H1 (cell line): ENCODE measurements at regions not wholly inside any gene's neighbourhood (a gene's known extent, or its start where the extent isn't known, plus 50 kb on each side); places are given as distances from the start of the nearest gene placed in this dataset.

Source experiments
- CTCF ChIA-PET: fragments of 300-600 bp; sonication (Branson Sonifier 250); formaldehyde crosslinking; loops from one replicate; lab custom pipeline; 2021; ENCODE audit not compliant: partially characterized antibody; lab: Charles Lee
- POLR2A ChIA-PET: fragments of 300-600 bp; sonication (Branson Sonifier 250); formaldehyde crosslinking; loops from one replicate; lab custom pipeline; 2021; ENCODE audit warnings: inconsistent platforms; ENCODE audit not compliant: partially characterized antibody; lab: Charles Lee
- DNase-seq, 2 experiments: peaks; one replicate each; pipeline versions ENCODE4 v3.0.0 to v3.0.0-alpha.2; 2010 to 2022; ENCODE audit warnings: low spot score in 2 of 2, low read depth in 1 of 2, mixed read lengths in 1 of 2
- FAIRE-seq: peaks from 2 replicates; lab custom pipeline; 2011; peaks lifted over from hg19 to GRCh38; lab: Jason Lieb, UNC
- H2AFZ ChIP-seq: 2 replicates; pipeline ENCODE4 v1.8.1; 2012; ENCODE audit warnings: low read length, inconsistent platforms
- H2AK5ac ChIP-seq: 2 replicates; pipeline ENCODE4 v1.6.1; 2013; ENCODE audit warnings: low read depth, low read length
- H2BK120ac ChIP-seq: replicated peaks from 2 replicates; pipeline ENCODE3; 2013; ENCODE audit warnings: low read depth, low read length, inconsistent platforms
- H2BK12ac ChIP-seq: 2 replicates; pipeline ENCODE4 v1.6.1; 2013; ENCODE audit warnings: low read depth, low read length
- H2BK15ac ChIP-seq: 2 replicates; pipeline ENCODE4 v1.6.1; 2013; ENCODE audit warnings: low read length
- H2BK20ac ChIP-seq: 2 replicates; pipeline ENCODE4 v1.6.1; 2013; ENCODE audit warnings: low read length
- H2BK5ac ChIP-seq: 2 replicates; pipeline ENCODE4 v1.6.1; 2013; ENCODE audit warnings: low read depth, low read length
- H3K14ac ChIP-seq: 2 replicates; pipeline ENCODE4 v1.6.1; 2013; ENCODE audit warnings: inconsistent platforms; ENCODE audit not compliant: insufficient read length
- H3K18ac ChIP-seq: 2 replicates; pipeline ENCODE4 v1.6.1; 2013; ENCODE audit warnings: low read length; ENCODE audit errors: extremely low read depth
- H3K23ac ChIP-seq: 2 replicates; pipeline ENCODE4 v1.6.1; 2013; ENCODE audit warnings: inconsistent platforms; ENCODE audit not compliant: insufficient read length
- H3K23me2 ChIP-seq: 2 replicates; pipeline ENCODE4 v1.6.1; 2013; ENCODE audit warnings: low read depth, low read length
- H3K27ac ChIP-seq: 2 replicates; pipeline ENCODE4 v1.6.1; 2011; ENCODE audit warnings: low read depth, low read length, inconsistent platforms
- H3K27me3 ChIP-seq, 4 experiments: replicated peaks in 1 of 4; 1 replicate in 1 of 4; 2 replicates in 3 of 4; pipeline versions ENCODE4 v1.6.1 to v1.8.1; 2011 to 2013; ENCODE audit warnings: low read length in 3 of 4, mild to moderate bottlenecking in 3 of 4, inconsistent platforms in 2 of 4, mixed read lengths in 2 of 4, moderate library complexity in 1 of 4; ENCODE audit not compliant: control insufficient read depth in 3 of 4, insufficient read depth in 3 of 4; ENCODE audit errors: extremely low read depth in 1 of 4
- H3K36me3 ChIP-seq, 4 experiments: 2 replicates each; pipeline versions ENCODE4 v1.6.1 to v1.8.1; 2011 to 2013; ENCODE audit warnings: mild to moderate bottlenecking in 4 of 4, low read length in 3 of 4, moderate library complexity in 2 of 4, control low read depth in 1 of 4, inconsistent platforms in 1 of 4; ENCODE audit not compliant: insufficient read depth in 4 of 4, control insufficient read depth in 2 of 4
- H3K4ac ChIP-seq: replicated peaks from 2 replicates; pipeline ENCODE3; 2013; ENCODE audit warnings: low read length, low read depth, mixed read lengths, inconsistent platforms; ENCODE audit not compliant: insufficient read length
- H3K4me1 ChIP-seq, 4 experiments: replicated peaks in 1 of 4; 1 replicate in 1 of 4; 2 replicates in 3 of 4; pipeline versions ENCODE4 v1.6.1 to v1.8.1; 2011 to 2013; ENCODE audit warnings: low read length in 3 of 4, inconsistent platforms in 2 of 4, mixed read lengths in 1 of 4; ENCODE audit not compliant: insufficient read depth in 4 of 4, control insufficient read depth in 3 of 4
- H3K4me2 ChIP-seq, 2 experiments: 2 replicates each; pipeline versions ENCODE4 v1.6.1 to v1.8.1; 2011 to 2013; ENCODE audit warnings: low read depth in 2 of 2, low read length in 2 of 2, control low read depth in 1 of 2, inconsistent platforms in 1 of 2, mild to moderate bottlenecking in 1 of 2; ENCODE audit not compliant: insufficient read depth in 1 of 2
- H3K4me3 ChIP-seq, 4 experiments: fragments of 200-600, 300-600 bp in 1 of 4; sonication (generic), shearing (Covaris generic), sonication (Bioruptor Twin) in 1 of 4; 2 replicates each; pipeline versions ENCODE4 v1.5.1 to v1.8.1; 2011 to 2016; ENCODE audit warnings: low read length in 4 of 4, low read depth in 3 of 4, control low read depth in 2 of 4, inconsistent platforms in 2 of 4, mild to moderate bottlenecking in 2 of 4, mixed read lengths in 1 of 4, moderate library complexity in 1 of 4; ENCODE audit not compliant: insufficient read depth in 2 of 4; ENCODE audit errors: extremely low read depth in 1 of 4
- H3K56ac ChIP-seq: replicated peaks from 2 replicates; pipeline ENCODE3; 2013; ENCODE audit warnings: low read depth, mild to moderate bottlenecking, mixed read lengths, low read length, inconsistent platforms; ENCODE audit not compliant: insufficient read length
- H3K79me1 ChIP-seq: 2 replicates; pipeline ENCODE4 v1.6.1; 2013; ENCODE audit warnings: low read depth, low read length, control low read depth
- H3K79me2 ChIP-seq, 2 experiments: 2 replicates each; pipeline versions ENCODE4 v1.6.1 to v1.8.1; 2012 to 2013; ENCODE audit warnings: low read length in 2 of 2, mild to moderate bottlenecking in 2 of 2, inconsistent platforms in 1 of 2; ENCODE audit not compliant: insufficient read depth in 2 of 2, control insufficient read depth in 1 of 2
- H3K9ac ChIP-seq, 4 experiments: replicated peaks in 1 of 4; 1 replicate in 1 of 4; 2 replicates in 3 of 4; pipeline versions ENCODE4 v1.6.1 to v1.8.1; 2011 to 2013; ENCODE audit warnings: low read depth in 3 of 4, low read length in 3 of 4, control low read depth in 2 of 4, mild to moderate bottlenecking in 2 of 4, moderate library complexity in 2 of 4, inconsistent platforms in 1 of 4; ENCODE audit errors: extremely low read depth in 1 of 4
- H3K9me3 ChIP-seq, 2 experiments: 2 replicates each; pipeline versions ENCODE4 v1.6.1 to v1.8.1; 2012 to 2013; ENCODE audit warnings: mild to moderate bottlenecking in 2 of 2, moderate library complexity in 2 of 2, control low read depth in 1 of 2, inconsistent platforms in 1 of 2, low read depth in 1 of 2, low read length in 1 of 2, mixed read lengths in 1 of 2; ENCODE audit not compliant: insufficient read depth in 2 of 2
- H4K20me1 ChIP-seq, 2 experiments: replicated peaks in 1 of 2; 2 replicates each; pipeline versions ENCODE3 to v1.8.1; 2011 to 2013; ENCODE audit warnings: inconsistent platforms in 2 of 2, low read length in 2 of 2, mild to moderate bottlenecking in 1 of 2; ENCODE audit not compliant: insufficient read depth in 2 of 2, control insufficient read depth in 1 of 2
- H4K5ac ChIP-seq: 2 replicates; pipeline ENCODE4 v1.6.1; 2013; ENCODE audit warnings: low read length, low read depth, mixed read lengths, inconsistent platforms; ENCODE audit not compliant: insufficient read length
- H4K8ac ChIP-seq: 2 replicates; pipeline ENCODE4 v1.8.0; 2013; ENCODE audit warnings: mild to moderate bottlenecking, moderate library complexity, low read length, inconsistent platforms; ENCODE audit not compliant: insufficient read depth; ENCODE audit errors: extremely low read depth
- H4K91ac ChIP-seq: replicated peaks from 2 replicates; pipeline ENCODE3; 2013; ENCODE audit warnings: low read length, mixed read lengths, inconsistent platforms; ENCODE audit not compliant: insufficient read length
- ASH2L ChIP-seq: fragments of 200-600, 300-600 bp; sonication (generic); IDR thresholded peaks from one replicate; pipeline ENCODE4 v1.7.1; 2017; ENCODE audit warnings: low read length
- CTBP2 ChIP-seq: IDR thresholded peaks from 2 replicates; pipeline ENCODE4 v1.7.0; 2011; ENCODE audit warnings: borderline replicate concordance, mild to moderate bottlenecking, moderate library complexity, mixed read lengths, low read length; ENCODE audit not compliant: insufficient read depth, insufficient read length
- FOSL1 ChIP-seq: IDR thresholded peaks from 2 replicates; pipeline ENCODE4 v1.6.1; 2011; ENCODE audit warnings: mild to moderate bottlenecking, low read depth, low read length, moderate library complexity; ENCODE audit not compliant: insufficient read depth
- HDAC2 ChIP-seq, 2 experiments: fragments of 300-600 bp in 1 of 2; sonication (generic) in 1 of 2; IDR thresholded peaks; 2 replicates each; pipeline ENCODE4 v1.6.1; 2011 to 2012; ENCODE audit warnings: low read depth in 2 of 2, low read length in 2 of 2, mild to moderate bottlenecking in 2 of 2, moderate library complexity in 2 of 2, borderline replicate concordance in 1 of 2, inconsistent platforms in 1 of 2
- KDM4A ChIP-seq: IDR thresholded peaks from one replicate; pipeline ENCODE4 v1.7.1; 2012; ENCODE audit warnings: low read depth, mild to moderate bottlenecking, moderate library complexity, low read length, inconsistent platforms; ENCODE audit not compliant: severe bottlenecking
- MAX ChIP-seq: IDR thresholded peaks from 2 replicates; pipeline ENCODE4 v1.6.1; 2012; ENCODE audit warnings: inconsistent platforms
- PHF8 ChIP-seq: fragments of 200-600 bp; sonication (generic); conservative IDR thresholded peaks from 2 replicates; pipeline ENCODE4 v1.7.1; 2012; ENCODE audit warnings: low read depth, mild to moderate bottlenecking, inconsistent platforms, low read length, moderate library complexity
- RBBP5 ChIP-seq: IDR thresholded peaks from 2 replicates; pipeline ENCODE4 v1.7.1; 2012; ENCODE audit warnings: low read depth, mild to moderate bottlenecking, inconsistent platforms, low read length, moderate library complexity, borderline replicate concordance
- RXRA ChIP-seq: IDR thresholded peaks from 2 replicates; pipeline ENCODE4 v1.6.1; 2011; ENCODE audit warnings: low read depth, mild to moderate bottlenecking, low read length, moderate library complexity; ENCODE audit not compliant: insufficient read depth
- SP4 ChIP-seq: IDR thresholded peaks from 2 replicates; pipeline ENCODE4 v1.6.1; 2012; ENCODE audit warnings: low read length, inconsistent platforms
- SUZ12 ChIP-seq: fragments of 200-600 bp; sonication (generic); IDR thresholded peaks from 2 replicates; pipeline ENCODE4 v1.6.1; 2012; ENCODE audit warnings: mild to moderate bottlenecking, inconsistent platforms, low read length, moderate library complexity, mixed read lengths
- WGBS, 2 experiments: shearing (Covaris generic) in 1 of 2; methylation state at CpG; one replicate each; pipeline versions ENCODE4 v1.1.6 to v1.1.7; 2013 to 2015; ENCODE audit warnings: low lambda C conversion rate in 2 of 2, mixed read lengths in 2 of 2, inconsistent platforms in 1 of 2, low coverage in 1 of 2, missing lambda C conversion rate in 1 of 2; ENCODE audit not compliant: insufficient replicate concordance in 2 of 2, insufficient coverage in 1 of 2, insufficient read length in 1 of 2; ENCODE audit errors: extremely low coverage in 1 of 2, missing lambda C conversion rate in 1 of 2; 5-methylcytosine and 5-hydroxymethylcytosine counted together

GRCh38 chr5:34410411-34411139 is 245.6 kb upstream of the RAI14 start:
- Histone ChIP-seq H4K20me1 (no peaks in the 10 kb centered on the region), H2AFZ (no peak overlapping the region), H3K4me3 (peak overlapping the region in 1 of 4 experiments; percentile 36; a peak in 1 of 8 replicates), H3K23me2 (no peaks in the 10 kb centered on the region), H3K9me3 (peaks cover 4 to 19% of the 10 kb centered on the region in 2 experiments; a peak in 3 of 4 replicates), H3K79me1 (no peaks in the 10 kb centered on the region), H3K4me2 (peak overlapping the region in 1 of 2 experiments; percentile 23; a peak in 2 of 4 replicates), H2BK5ac (peak overlapping the region; percentile 99; the same call in 1 of the 2 replicates), H2BK12ac (peak overlapping the region; percentile 90; the same call in 1 of the 2 replicates), H3K27ac (peak overlapping the region; percentile 80), H3K23ac (no peak overlapping the region), H3K18ac (peak overlapping the region; percentile 81; the same call in 1 of the 2 replicates), H3K4me1 (peaks cover 3 to 19% (median 15%) of the 10 kb centered on the region in 4 experiments), H3K14ac (no peak overlapping the region), H3K56ac (no peak overlapping the region), H2BK15ac (no peak overlapping the region), H3K4ac (no peak overlapping the region), H2BK20ac (no peak overlapping the region), H3K9ac (no peak overlapping the region), H4K8ac (no peak overlapping the region), H2BK120ac (peak overlapping the region; percentile 78), H3K36me3 (peaks cover 0 to 9% (median 4%) of the 10 kb centered on the region in 4 experiments; a peak in 3 of 8 replicates), H4K5ac (peak overlapping the region; percentile 58), H3K79me2 (no peaks in the 10 kb centered on the region), H4K91ac (peak overlapping the region; percentile 79), H2AK5ac (no peak overlapping the region; the same call in 1 of the 2 replicates), H3K27me3 (no peaks in the 10 kb centered on the region)
- ChIA-PET POLR2A (interaction anchor here (0.9 to 2.0 kb wide), 5 partner anchors 15 to 113 kb away, joined by 3 to 9 read pairs (median 4); no protein-coding TSS in a partner anchor), CTCF (interaction anchor here (1.2 to 1.9 kb wide), 2 partner anchors 41 to 44 kb away, joined by 4 to 5 read pairs; no protein-coding TSS in a partner anchor)
- DNase-seq: peak in 1 of 2 experiments; percentile 68
- whole genome bisulfite sequencing, 2 experiments: 34% methylated on average over 2 of the region's 2 CpGs; no CpG with 5 or more reads in 1 of the 2 experiments
- peak; percentile 68 for FAIRE-seq
- TF ChIP-seq CTBP2 (no peak), RXRA (no peak), FOSL1 (no peak), SP4 (no peak), PHF8 (no peak), KDM4A (no peak), HDAC2 (IDR thresholded peaks at IDR 0.05; ENCODE audit: borderline replicate concordance in 1 of 2, low read depth in 2 of 2, low read length in 2 of 2) (no peak), SUZ12 (no peak), ASH2L (peak; percentile 20), RBBP5 (no peak), MAX (no peak)
